Psoas muscle (tissue), 7 donors: ENCODE measurements at regions not wholly inside any gene's neighbourhood (a gene's known extent, or its start where the extent isn't known, plus 50 kb on each side); places are given as distances from the start of the nearest gene placed in this dataset.

Source experiments
- ATAC-seq, 4 donors: fragments of 200-7000 bp; cut with Tn5 transposase; one replicate each; pipeline ENCODE4 v1.9.1; 2020; ENCODE audit warnings: moderate library complexity in 3 of 4, mild to moderate bottlenecking in 2 of 4
- DNase-seq, 2 donors: peaks; one replicate each; pipeline ENCODE4 v3.0.0-alpha.2; 2020
- H3K27ac ChIP-seq: fragments of 200-600 bp; one replicate; pipeline ENCODE4 v1.8.0; 2022
- H3K27me3 ChIP-seq, 3 donors: fragments of 200-600 bp in 1 of 3; one replicate each; pipeline versions ENCODE4 v1.6.1 to v1.8.0; 2013 to 2022; ENCODE audit warnings: low read length in 2 of 3, mild to moderate bottlenecking in 2 of 3, moderate library complexity in 1 of 3; ENCODE audit not compliant: insufficient read depth in 3 of 3
- H3K36me3 ChIP-seq, 2 donors: fragments of 200-600 bp in 1 of 2; one replicate each; pipeline versions ENCODE4 v1.6.1 to v1.8.0; 2013 to 2022; ENCODE audit warnings: low read depth in 1 of 2, mild to moderate bottlenecking in 1 of 2, moderate library complexity in 1 of 2; ENCODE audit not compliant: insufficient read depth in 1 of 2
- H3K4me1 ChIP-seq: fragments of 200-600 bp; one replicate; pipeline ENCODE4 v1.8.0; 2022
- H3K4me3 ChIP-seq: fragments of 200-600 bp; one replicate; pipeline ENCODE4 v1.8.0; 2022; ENCODE audit warnings: mild to moderate bottlenecking
- H3K9me3 ChIP-seq: fragments of 200-600 bp; one replicate; pipeline ENCODE4 v1.8.0; 2022
- CTCF ChIP-seq: fragments of 200-600 bp; IDR thresholded peaks from one replicate; pipeline ENCODE4 v1.8.0; 2022; ENCODE audit warnings: antibody characterized with exemption
- WGBS, 3 donors: extraction: QIAGEN DNeasy Blood & Tissue Kit; methylation state at CpG; one replicate each; pipeline versions ENCODE4 v1.1.6 to v1.1.7; 2013; 5-methylcytosine and 5-hydroxymethylcytosine counted together
- intact Hi-C, 2 donors: fragments of 100-400 bp; cut with DNase I; formaldehyde crosslinking; loops; one replicate each; pipeline versions ENCODE4 v1.11.0 to v1.14.2; 2022
- donor health status: healthy with polysubstance abuse.
- donor health status: DM: no; HTN: no; CAD: no; lungs with moderate emphysema.
- donor health status: Bipolar disorder and iron deficiency.
- donor health status: healthy.
- donor health status: DM: yes; HTN: yes; CAD: no.
- donor health status: DM: no; HTN: no; CAD: no.
- donor health status: DM: yes; HTN: yes; CAD: no.

- H3K4me3 ChIP-seq, result no peak overlapping the region
- intact Hi-C loops, result no loop called here
- H3K4me1 ChIP-seq, result no peaks in the 10 kb centered on the region
- H3K27ac ChIP-seq, result no peak overlapping the region
- WGBS, 3 donors, result 81 to 86% (median 84%) methylated on average over 6 of the region's 6 CpGs
- no peak for TF ChIP-seq CTCF
- no peaks in the 10 kb centered on the region for H3K36me3 ChIP-seq
- ATAC-seq (no peak), DNase-seq (no peak)
- H3K27me3 ChIP-seq, result no peaks in the 10 kb centered on the region
- no peaks in the 10 kb centered on the region for H3K9me3 ChIP-seq
These were observed 59.3 kb upstream of the GPCPD1 start for GRCh38 chr20:5670036-5670536.

- Histone ChIP-seq H3K9me3 (no peaks in the 10 kb centered on the region), H3K36me3 (no peaks in the 10 kb centered on the region), H3K4me3 (no peak overlapping the region), H3K4me1 (no peaks in the 10 kb centered on the region), H3K27me3 (no peaks in the 10 kb centered on the region), H3K27ac (no peak overlapping the region)
- ATAC-seq, result no peak
- no peak for DNase-seq
- intact Hi-C loops, result no loop called here
- WGBS, 3 donors, result 94 to 95% (median 95%) methylated on average over 5 of the region's 5 CpGs
- no peak for TF ChIP-seq CTCF
These were observed 57.7 kb upstream of the GPCPD1 start for GRCh38 chr20:5668529-5668868.

DNA sequence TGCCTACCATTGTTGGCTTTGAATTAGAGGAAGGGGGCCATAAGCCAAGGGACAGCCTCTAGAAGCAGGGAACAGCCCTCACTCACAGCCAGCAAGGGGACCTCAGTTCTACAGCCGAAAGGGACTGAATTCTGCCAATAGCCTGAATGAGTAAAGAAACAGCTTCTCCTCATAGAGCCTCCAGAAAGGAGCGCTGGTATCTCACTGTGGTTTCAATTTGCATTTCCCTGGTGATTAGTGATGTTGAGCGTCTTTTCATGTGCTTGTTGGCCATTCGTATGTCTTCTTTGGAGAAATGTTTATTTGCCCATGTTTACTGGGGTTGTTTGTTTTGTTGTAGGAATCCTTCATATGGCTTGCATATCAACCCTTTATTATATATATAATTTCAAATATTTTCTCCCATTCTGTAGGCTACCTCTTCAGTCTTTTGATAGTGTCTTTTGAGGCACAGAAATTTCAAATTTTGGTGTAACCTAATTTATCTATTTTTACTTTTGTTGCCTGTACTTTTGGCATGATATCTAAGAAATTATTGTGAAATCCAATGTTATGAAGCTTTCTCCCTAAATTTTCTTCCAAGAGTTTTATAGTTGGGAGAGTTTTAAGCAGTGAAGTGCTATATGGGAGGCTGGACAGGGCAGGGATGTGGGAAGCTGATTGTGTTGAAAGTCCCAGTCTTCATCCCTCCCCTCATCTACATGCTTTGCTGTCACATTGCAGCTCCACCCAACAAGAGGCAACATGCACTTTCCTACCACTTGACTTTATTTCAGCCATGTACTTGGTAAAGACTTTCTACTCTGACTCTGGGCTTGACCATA, 57.1 kb upstream of the GPCPD1 start:
- Histone ChIP-seq H3K36me3 (no peaks in the 10 kb centered on the region), H3K4me3 (no peak overlapping the region), H3K4me1 (no peaks in the 10 kb centered on the region), H3K27me3 (no peaks in the 10 kb centered on the region), H3K27ac (no peak overlapping the region), H3K9me3 (no peaks in the 10 kb centered on the region)
- ATAC-seq (no peak), DNase-seq (no peak)
- intact Hi-C loops, result no loop called here
- 78 to 83% (median 78%) methylated on average over 4 of the region's 4 CpGs for WGBS, 3 donors
- no peak for TF ChIP-seq CTCF

- intact Hi-C loops, result no loop called here
- ATAC-seq (no peak), DNase-seq (no peak)
- H3K4me3 ChIP-seq, result no peak overlapping the region
- H3K4me1 ChIP-seq, result no peaks in the 10 kb centered on the region
- WGBS, 3 donors, result 89 to 98% (median 93%) methylated on average over 2 of the region's 2 CpGs
- H3K27ac ChIP-seq, result no peak overlapping the region
- H3K27me3 ChIP-seq, result no peaks in the 10 kb centered on the region
- no peaks in the 10 kb centered on the region for H3K9me3 ChIP-seq
- no peak for TF ChIP-seq CTCF
- no peaks in the 10 kb centered on the region for H3K36me3 ChIP-seq
These were observed 54.6 kb upstream of the GPCPD1 start for GRCh38 chr20:5665417-5665816.

DNA sequence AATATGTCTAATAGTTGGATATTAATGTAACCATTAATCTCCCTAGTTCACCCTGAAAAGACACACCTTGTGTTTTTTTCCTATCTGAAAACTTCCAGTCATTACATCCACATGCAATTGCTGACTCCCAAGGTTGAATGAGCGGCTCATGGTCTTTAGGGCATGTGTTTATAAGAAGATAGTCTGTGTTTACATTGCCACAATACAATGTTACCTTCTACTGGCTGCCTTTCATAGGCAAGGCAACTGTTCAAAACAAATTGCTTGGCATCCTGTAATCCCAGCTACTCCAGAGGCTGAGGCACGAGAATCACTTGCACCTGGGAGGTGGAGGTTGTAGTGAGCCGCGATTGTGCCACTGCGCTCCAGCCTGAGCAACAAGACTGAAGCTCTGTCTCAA, 52.6 kb upstream of the GPCPD1 start:
- 81 to 87% (median 87%) methylated on average over 5 of the region's 5 CpGs for WGBS, 3 donors
- no peak overlapping the region for H3K27ac ChIP-seq
- intact Hi-C loops, result no loop called here

More for the DNA sequence above, 52.6 kb upstream of the GPCPD1 start:
- Histone ChIP-seq H3K27me3 (no peaks in the 10 kb centered on the region), H3K4me3 (no peak overlapping the region), H3K36me3 (no peaks in the 10 kb centered on the region), H3K4me1 (peaks cover 7% of the 10 kb centered on the region), H3K9me3 (no peaks in the 10 kb centered on the region)
- ATAC-seq (no peak), DNase-seq (no peak)
- TF ChIP-seq CTCF, result no peak
